ENCODE measurements at regions not wholly inside any gene's neighbourhood (a gene's known extent, or its start where the extent isn't known, plus 50 kb on each side); places are given as distances from the start of the nearest gene placed in this dataset.

DNA sequence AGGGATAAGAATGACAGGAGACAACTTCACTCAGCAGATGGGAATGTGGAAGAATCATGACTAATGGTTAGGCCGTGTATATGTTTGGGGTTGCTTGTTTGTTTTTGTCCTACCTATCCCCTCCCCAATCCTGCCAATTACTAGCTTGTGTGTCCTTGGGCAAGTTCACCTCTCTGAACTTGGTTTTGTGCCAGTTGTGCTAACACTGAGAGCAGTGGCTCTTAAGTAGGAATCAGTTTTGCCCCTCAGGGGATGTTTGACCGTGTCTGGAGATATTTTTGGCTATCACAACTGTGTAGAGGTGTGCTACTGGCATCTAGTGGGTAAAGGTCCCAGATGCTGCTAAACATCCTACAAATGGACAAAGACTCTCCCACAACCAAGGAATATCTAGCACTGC, 287.0 kb downstream of the DMRT2 start (continued):
- TF ChIP-seq JUN (IDR thresholded peaks at IDR 0.05): no peak

DNA sequence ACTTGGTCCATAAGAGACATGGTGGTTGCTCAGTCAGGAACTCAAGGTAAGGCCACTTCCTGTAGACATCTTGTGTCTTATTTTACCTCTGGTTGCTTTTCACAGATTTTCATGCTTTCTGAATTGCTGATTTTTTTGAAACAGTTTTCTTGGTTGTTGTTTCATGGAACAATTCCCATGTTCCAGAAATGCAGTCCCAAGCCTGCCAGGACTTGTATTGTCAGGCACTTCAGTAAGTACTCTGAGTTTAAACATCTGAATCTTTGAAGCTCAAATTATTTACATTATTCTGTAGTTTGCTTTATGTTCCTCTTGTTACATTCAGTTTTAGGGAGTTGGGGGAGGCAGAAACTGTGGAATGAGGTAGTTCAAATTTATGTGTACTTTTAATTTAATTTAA, 290.2 kb downstream of the DMRT2 start:
- POLR2A ChIA-PET: no interaction called here
- Histone ChIP-seq H3K27ac (no peak overlapping the region), H3K9me3 (no peaks in the 10 kb centered on the region; the same call in 2 of the 3 replicates), H3K4me1 (no peaks in the 10 kb centered on the region), H3K4me2 (no peak overlapping the region), H3K4me3 (no peak overlapping the region)
- CTCF ChIA-PET: no interaction called here
- no peak for TF ChIP-seq CHD2 (IDR thresholded peaks at IDR 0.05; ENCODE audit: low read length, partially characterized antibody)
- no peak for TF ChIP-seq HOXB13 (CRISPR knock-in tag; IDR thresholded peaks at IDR 0.05; ENCODE audit: low read depth)
- no peak for TF ChIP-seq EHF (CRISPR knock-in tag; IDR thresholded peaks at IDR 0.05)
- TF ChIP-seq GATA3 (IDR thresholded peaks at IDR 0.05; ENCODE audit: borderline replicate concordance): no peak
- no peak for TF ChIP-seq EP300 (IDR thresholded peaks at IDR 0.05)
- no peak for TF ChIP-seq JUNB (IDR thresholded peaks at IDR 0.05)
- TF ChIP-seq KDM1A (IDR thresholded peaks at IDR 0.05; ENCODE audit: low read depth): no peak
- TF ChIP-seq HEYL (CRISPR knock-in tag; IDR thresholded peaks at IDR 0.05): no peak
- no peak for TF ChIP-seq PHF8 (IDR thresholded peaks at IDR 0.05; ENCODE audit: borderline replicate concordance, low read depth)
- TF ChIP-seq ZNF302 (CRISPR knock-in tag; IDR thresholded peaks at IDR 0.05): no peak
- TF ChIP-seq ZC3H11A (IDR thresholded peaks at IDR 0.05): no peak
- no peak for ATAC-seq
- FAIRE-seq: no peak
- DNase-seq (ENCODE audit: low read depth in 1 of 2, low spot score in 1 of 2): no peak

DNA sequence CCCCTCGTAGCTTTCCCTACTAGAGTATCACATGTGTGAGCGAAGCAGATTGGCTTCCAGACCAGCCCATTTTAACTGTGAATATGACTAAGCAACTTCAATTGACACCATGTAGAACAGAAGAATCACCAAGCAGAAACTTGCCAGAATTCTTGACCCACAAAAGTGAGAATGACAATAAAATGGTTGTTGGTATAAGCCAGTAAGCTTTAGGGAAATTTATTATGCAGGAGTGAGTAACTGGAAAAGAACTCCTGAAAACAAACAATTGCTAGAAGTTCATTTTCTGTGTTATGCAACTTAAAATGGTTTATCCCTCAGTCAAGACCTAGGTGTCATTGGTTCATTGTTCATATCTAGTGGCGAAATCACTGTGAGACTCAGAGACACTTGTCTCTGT, 303.1 kb downstream of the DMRT2 start:
- DNase-seq (ENCODE audit: low read depth in 1 of 2, low spot score in 1 of 2): no peak
- TF ChIP-seq JUNB (IDR thresholded peaks at IDR 0.05): no peak
- TF ChIP-seq, protein P1, sequence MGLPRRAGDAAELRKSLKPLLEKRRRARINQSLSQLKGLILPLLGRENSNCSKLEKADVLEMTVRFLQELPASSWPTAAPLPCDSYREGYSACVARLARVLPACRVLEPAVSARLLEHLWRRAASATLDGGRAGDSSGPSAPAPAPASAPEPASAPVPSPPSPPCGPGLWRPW (IDR thresholded peaks at IDR 0.05): no peak
- no peak for TF ChIP-seq NR3C1 (IDR thresholded peaks at IDR 0.05)
- TF ChIP-seq, protein P2, sequence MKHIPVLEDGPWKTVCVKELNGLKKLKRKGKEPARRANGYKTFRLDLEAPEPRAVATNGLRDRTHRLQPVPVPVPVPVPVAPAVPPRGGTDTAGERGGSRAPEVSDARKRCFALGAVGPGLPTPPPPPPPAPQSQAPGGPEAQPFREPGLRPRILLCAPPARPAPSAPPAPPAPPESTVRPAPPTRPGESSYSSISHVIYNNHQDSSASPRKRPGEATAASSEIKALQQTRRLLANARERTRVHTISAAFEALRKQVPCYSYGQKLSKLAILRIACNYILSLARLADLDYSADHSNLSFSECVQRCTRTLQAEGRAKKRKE (CRISPR knock-in tag; IDR thresholded peaks at IDR 0.05; ENCODE audit: low read depth): no peak
- TF ChIP-seq HDAC2 (IDR thresholded peaks at IDR 0.05): no peak
- TF ChIP-seq SREBF2 (IDR thresholded peaks at IDR 0.05): no peak
- TF ChIP-seq, protein P3, sequence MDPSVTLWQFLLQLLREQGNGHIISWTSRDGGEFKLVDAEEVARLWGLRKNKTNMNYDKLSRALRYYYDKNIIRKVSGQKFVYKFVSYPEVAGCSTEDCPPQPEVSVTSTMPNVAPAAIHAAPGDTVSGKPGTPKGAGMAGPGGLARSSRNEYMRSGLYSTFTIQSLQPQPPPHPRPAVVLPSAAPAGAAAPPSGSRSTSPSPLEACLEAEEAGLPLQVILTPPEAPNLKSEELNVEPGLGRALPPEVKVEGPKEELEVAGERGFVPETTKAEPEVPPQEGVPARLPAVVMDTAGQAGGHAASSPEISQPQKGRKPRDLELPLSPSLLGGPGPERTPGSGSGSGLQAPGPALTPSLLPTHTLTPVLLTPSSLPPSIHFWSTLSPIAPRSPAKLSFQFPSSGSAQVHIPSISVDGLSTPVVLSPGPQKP (IDR thresholded peaks at IDR 0.05; ENCODE audit: low read depth, low read length): no peak
- TF ChIP-seq ZFP36 (IDR thresholded peaks at IDR 0.05; ENCODE audit: borderline replicate concordance, partially characterized antibody): no peak
- TF ChIP-seq HEYL (CRISPR knock-in tag; IDR thresholded peaks at IDR 0.05): no peak
- no peak for TF ChIP-seq ESRRA (IDR thresholded peaks at IDR 0.05; ENCODE audit: borderline replicate concordance, low read length)
- TF ChIP-seq GATA3 (IDR thresholded peaks at IDR 0.05; ENCODE audit: borderline replicate concordance): no peak
- TF ChIP-seq, protein P4, sequence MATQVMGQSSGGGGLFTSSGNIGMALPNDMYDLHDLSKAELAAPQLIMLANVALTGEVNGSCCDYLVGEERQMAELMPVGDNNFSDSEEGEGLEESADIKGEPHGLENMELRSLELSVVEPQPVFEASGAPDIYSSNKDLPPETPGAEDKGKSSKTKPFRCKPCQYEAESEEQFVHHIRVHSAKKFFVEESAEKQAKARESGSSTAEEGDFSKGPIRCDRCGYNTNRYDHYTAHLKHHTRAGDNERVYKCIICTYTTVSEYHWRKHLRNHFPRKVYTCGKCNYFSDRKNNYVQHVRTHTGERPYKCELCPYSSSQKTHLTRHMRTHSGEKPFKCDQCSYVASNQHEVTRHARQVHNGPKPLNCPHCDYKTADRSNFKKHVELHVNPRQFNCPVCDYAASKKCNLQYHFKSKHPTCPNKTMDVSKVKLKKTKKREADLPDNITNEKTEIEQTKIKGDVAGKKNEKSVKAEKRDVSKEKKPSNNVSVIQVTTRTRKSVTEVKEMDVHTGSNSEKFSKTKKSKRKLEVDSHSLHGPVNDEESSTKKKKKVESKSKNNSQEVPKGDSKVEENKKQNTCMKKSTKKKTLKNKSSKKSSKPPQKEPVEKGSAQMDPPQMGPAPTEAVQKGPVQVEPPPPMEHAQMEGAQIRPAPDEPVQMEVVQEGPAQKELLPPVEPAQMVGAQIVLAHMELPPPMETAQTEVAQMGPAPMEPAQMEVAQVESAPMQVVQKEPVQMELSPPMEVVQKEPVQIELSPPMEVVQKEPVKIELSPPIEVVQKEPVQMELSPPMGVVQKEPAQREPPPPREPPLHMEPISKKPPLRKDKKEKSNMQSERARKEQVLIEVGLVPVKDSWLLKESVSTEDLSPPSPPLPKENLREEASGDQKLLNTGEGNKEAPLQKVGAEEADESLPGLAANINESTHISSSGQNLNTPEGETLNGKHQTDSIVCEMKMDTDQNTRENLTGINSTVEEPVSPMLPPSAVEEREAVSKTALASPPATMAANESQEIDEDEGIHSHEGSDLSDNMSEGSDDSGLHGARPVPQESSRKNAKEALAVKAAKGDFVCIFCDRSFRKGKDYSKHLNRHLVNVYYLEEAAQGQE (IDR thresholded peaks at IDR 0.05): no peak
- H3K4me2 ChIP-seq: no peak overlapping the region
- WGBS (ENCODE audit: missing lambda C conversion rate): 6% methylated on average over 3 of the region's 3 CpGs
- ChIA-PET CTCF (no interaction called here), POLR2A (no interaction called here)
- no peaks in the 10 kb centered on the region for H3K9me3 ChIP-seq
- H3K4me1 ChIP-seq: no peaks in the 10 kb centered on the region
- no peak for FAIRE-seq
- no peak overlapping the region for H3K4me3 ChIP-seq
- no peak for ATAC-seq
- no peak overlapping the region for H3K27ac ChIP-seq

Data from A549 (cell line).